ENCODE measurements at regions not wholly inside any gene's neighbourhood (a gene's known extent, or its start where the extent isn't known, plus 50 kb on each side); places are given as distances from the start of the nearest gene placed in this dataset.

- BruUV-seq (replicated peaks), result no TSS peak
- peaks cover 0 to 9% of the 10 kb centered on the region in 2 experiments; a peak in 1 of 5 replicates for H3K4me1 ChIP-seq (replicated peaks in 1 of 2; ENCODE audit: control insufficient read depth in 2 of 2, insufficient read depth in 2 of 2, low read length in 2 of 2)
- ChIA-PET POLR2A (no interaction called here), CTCF (ENCODE audit: low intra/inter-chr PET ratio) (no interaction called here)
- in situ Hi-C loops (cut with MboI) (no loop called here), intact Hi-C loops (cut with micrococcal nuclease) (no loop called here)
- H3K9me3 ChIP-seq (replicated peaks; ENCODE audit: control insufficient read depth, insufficient read depth, low read depth, low read length), result 0 out of 2 replicates have a peak, but pooled peaks cover 2% of the 10 kb centered on the region
- H3K36me3 ChIP-seq (ENCODE audit: control insufficient read depth, insufficient read depth, low read length), result no peaks in the 10 kb centered on the region
- no peak for TF ChIP-seq CBX1 (IDR thresholded peaks at IDR 0.05; ENCODE audit: low read depth)
- TF ChIP-seq BCOR (IDR thresholded peaks at IDR 0.05), result no peak
- no peak for DNase-seq (ENCODE audit: extremely low read depth in 1 of 4, low spot score in 3 of 4)
- H3K79me2 ChIP-seq (ENCODE audit: control insufficient read depth, insufficient read depth, low read length), result no peaks in the 10 kb centered on the region
- no peak for FAIRE-seq
- no peaks in the 10 kb centered on the region for H4K20me1 ChIP-seq (replicated peaks; ENCODE audit: control insufficient read depth, insufficient read depth, low read length)
- WGBS (ENCODE audit: insufficient coverage, low coverage, missing lambda C conversion rate), result 53% methylated on average over 1 of the region's 1 CpG
- H3K9me1 ChIP-seq (ENCODE audit: control insufficient read depth, insufficient read depth, low read length), result no peaks in the 10 kb centered on the region
- ATAC-seq, result no peak
- H3K4me3 ChIP-seq, result no peak overlapping the region
- H3K4me2 ChIP-seq (ENCODE audit: insufficient read depth, low read length), result no peak overlapping the region
- no peak overlapping the region for H3K9ac ChIP-seq (ENCODE audit: insufficient read depth in 1 of 2, low read depth in 2 of 2, low read length in 2 of 2)
- H3K27me3 ChIP-seq (ENCODE audit: control insufficient read depth in 2 of 2, insufficient read depth in 2 of 2, low read length in 2 of 2), result no peaks in the 10 kb centered on the region
- H3K27ac ChIP-seq (ENCODE audit: extremely low read depth, low read depth, low read length), result no peak overlapping the region
- H2AFZ ChIP-seq (ENCODE audit: low read depth, low read length), result no peak overlapping the region
Measured at GRCh38 chr21:14711287-14711686, 165.2 kb upstream of the SAMSN1 start.

- H3K27ac ChIP-seq (ENCODE audit: extremely low read depth, low read depth, low read length), result no peak overlapping the region
- in situ Hi-C loops (cut with MboI), result no loop called here
- no peak overlapping the region for H2AFZ ChIP-seq (ENCODE audit: low read depth, low read length)
- ChIA-PET POLR2A (no interaction called here), CTCF (ENCODE audit: low intra/inter-chr PET ratio) (no interaction called here)
- DNase-seq (ENCODE audit: extremely low read depth in 1 of 4, low spot score in 3 of 4), result no peak
- H4K20me1 ChIP-seq (replicated peaks; ENCODE audit: control insufficient read depth, insufficient read depth, low read length), result no peaks in the 10 kb centered on the region
- H3K9ac ChIP-seq (ENCODE audit: insufficient read depth in 1 of 2, low read depth in 2 of 2, low read length in 2 of 2), result no peak overlapping the region
- FAIRE-seq, result peak; percentile 26
- no peaks in the 10 kb centered on the region for H3K27me3 ChIP-seq (ENCODE audit: control insufficient read depth in 2 of 2, insufficient read depth in 2 of 2, low read length in 2 of 2)
- no peak overlapping the region for H3K4me3 ChIP-seq
- no peaks in the 10 kb centered on the region for H3K4me1 ChIP-seq (replicated peaks in 1 of 2; ENCODE audit: control insufficient read depth in 2 of 2, insufficient read depth in 2 of 2, low read length in 2 of 2)
- H3K4me2 ChIP-seq (ENCODE audit: insufficient read depth, low read length), result no peak overlapping the region
- no peaks in the 10 kb centered on the region for H3K36me3 ChIP-seq (ENCODE audit: control insufficient read depth, insufficient read depth, low read length)
- no peaks in the 10 kb centered on the region for H3K9me1 ChIP-seq (ENCODE audit: control insufficient read depth, insufficient read depth, low read length)
- no peak for ATAC-seq
- H3K79me2 ChIP-seq (ENCODE audit: control insufficient read depth, insufficient read depth, low read length), result no peaks in the 10 kb centered on the region
- BruUV-seq (replicated peaks), result no TSS peak
- no peaks in the 10 kb centered on the region for H3K9me3 ChIP-seq (replicated peaks; ENCODE audit: control insufficient read depth, insufficient read depth, low read depth, low read length)
- 53% methylated on average over 2 of the region's 2 CpGs for WGBS (ENCODE audit: insufficient coverage, low coverage, missing lambda C conversion rate)
- intact Hi-C loops (cut with micrococcal nuclease), result no loop called here
- no peak for TF ChIP-seq ZNF280A (IDR thresholded peaks at IDR 0.05; ENCODE audit: low read depth, partially characterized antibody)
- no peak for TF ChIP-seq HDAC6 (IDR thresholded peaks at IDR 0.05; ENCODE audit: low read depth, low read length)
- TF ChIP-seq FIP1L1 (IDR thresholded peaks at IDR 0.05; ENCODE audit: low read depth, low read length, poor library complexity, severe bottlenecking), result no peak
- TF ChIP-seq BRF2 (IDR thresholded peaks at IDR 0.05; ENCODE audit: borderline replicate concordance, insufficient read depth, insufficient read length), result no peak
- TF ChIP-seq TOE1 (IDR thresholded peaks at IDR 0.05; ENCODE audit: borderline replicate concordance), result no peak
- no peak for TF ChIP-seq TOE1 (CRISPR knock-in tag; IDR thresholded peaks at IDR 0.05; ENCODE audit: borderline replicate concordance, low read depth)
- no peak for TF ChIP-seq HLTF (IDR thresholded peaks at IDR 0.05)
- no peak for TF ChIP-seq ERF (CRISPR knock-in tag; IDR thresholded peaks at IDR 0.05)
- TF ChIP-seq MCM2 (IDR thresholded peaks at IDR 0.05; ENCODE audit: low read depth), result no peak
- TF ChIP-seq HEY1 (CRISPR knock-in tag; IDR thresholded peaks at IDR 0.05; ENCODE audit: borderline replicate concordance), result no peak
- no peak for TF ChIP-seq NFATC3 (IDR thresholded peaks at IDR 0.05)
- TF ChIP-seq FUS (optimal IDR thresholded peaks at IDR 0.05; ENCODE audit: low read depth, low read length), result no peak
- no peak for TF ChIP-seq POLR3G (IDR thresholded peaks at IDR 0.05; ENCODE audit: extremely low read depth, insufficient read length, insufficient replicate concordance)
- no peak for TF ChIP-seq FOXJ2 (tag; IDR thresholded peaks at IDR 0.05)
- TF ChIP-seq ZNF23 (CRISPR knock-in tag; IDR thresholded peaks at IDR 0.05), result no peak
Measured at GRCh38 chr21:14707511-14708020, 161.5 kb upstream of the SAMSN1 start.

Data from K562 (cell line).